ENCODE measurements at regions not wholly inside any gene's neighbourhood (a gene's known extent, or its start where the extent isn't known, plus 50 kb on each side); places are given as distances from the start of the nearest gene placed in this dataset.

GRCh38 chr2:114261366-114261765, 181.1 kb upstream of the DPP10 start:
- no peak for TF ChIP-seq CTCF (IDR thresholded peaks at IDR 0.05; ENCODE audit: low read depth, low read length)
- TF ChIP-seq EZH2phosphoT487 (IDR thresholded peaks at IDR 0.05; ENCODE audit: low read depth): no peak

Measured in OCI-LY3 (cell line).